ENCODE measurements at regions not wholly inside any gene's neighbourhood (a gene's known extent, or its start where the extent isn't known, plus 50 kb on each side); places are given as distances from the start of the nearest gene placed in this dataset.
"Not testable (repeated sequence)": the region's sequence is repeated elsewhere in the genome, so short reads cannot be mapped to it uniquely, and the experiment has no call there.

DNA sequence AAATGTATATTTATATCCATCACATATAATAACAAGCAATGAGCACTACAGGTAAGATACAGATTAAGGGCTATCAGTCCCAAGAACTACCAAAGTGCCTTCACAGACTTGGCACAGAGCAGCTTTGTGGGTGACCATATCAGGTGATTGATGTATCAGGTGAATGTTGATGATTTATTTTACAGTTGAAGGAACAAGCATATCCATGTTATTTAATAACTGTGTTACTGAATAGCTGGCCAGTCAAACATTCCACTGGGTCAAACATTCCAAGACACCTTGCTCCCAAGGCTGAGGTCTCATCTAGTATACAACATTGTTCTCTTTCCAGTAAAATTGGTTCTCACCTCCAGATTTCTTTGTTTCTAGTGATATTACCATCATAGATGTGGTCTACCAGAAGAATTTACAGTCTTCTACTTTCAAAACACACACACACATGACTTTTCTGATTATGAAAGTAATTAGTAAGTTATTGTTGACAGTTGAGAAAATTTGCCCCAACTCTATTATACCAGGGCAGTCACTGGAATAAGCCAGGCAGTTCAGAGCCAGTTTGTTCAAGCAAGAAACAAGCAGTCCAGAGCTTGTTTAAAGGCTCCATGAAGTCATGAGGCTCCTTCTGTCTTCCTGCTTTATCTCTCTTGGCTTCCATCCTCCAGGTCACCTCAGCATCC is 68.2 kb downstream of the ELAPOR2 start:
- TF ChIP-seq CTCF (IDR thresholded peaks at IDR 0.05) (no peak), EP300 (IDR thresholded peaks at IDR 0.05) (no peak), POLR2A (IDR thresholded peaks at IDR 0.05) (no peak)
- no peaks in the 10 kb centered on the region for H3K27me3 ChIP-seq
- H3K9me3 ChIP-seq = peaks cover 0 to 11% (median 0%) of the 10 kb centered on the region in 4 donors
- H3K4me3 ChIP-seq = no peak overlapping the region
- no peaks in the 10 kb centered on the region for H3K4me1 ChIP-seq
- DNase-seq (ENCODE audit: low spot score in 2 of 2) = no peak
- no peak overlapping the region for H3K27ac ChIP-seq
- no peaks in the 10 kb centered on the region for H3K36me3 ChIP-seq

DNA sequence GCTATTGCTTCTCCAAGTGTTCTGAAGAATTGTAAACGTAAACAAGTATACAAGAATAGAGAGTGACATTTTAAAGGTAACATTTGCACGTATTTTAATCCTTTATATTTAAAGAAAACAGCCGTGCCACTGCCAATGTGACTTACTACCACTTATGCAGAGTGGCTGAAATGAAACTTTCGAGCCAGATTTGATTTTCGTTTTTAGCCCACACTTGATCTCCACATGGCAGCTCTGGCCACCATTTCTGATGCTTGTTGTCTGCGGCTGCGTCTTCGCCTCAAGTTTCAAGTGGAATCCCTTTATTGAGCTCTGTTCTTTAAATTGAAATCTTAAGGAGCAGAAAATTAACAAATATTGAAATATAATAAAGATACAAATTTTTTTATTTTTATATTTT is 70.0 kb downstream of the ELAPOR2 start:
- Histone ChIP-seq H3K4me3 (no peak overlapping the region), H3K27me3 (no peaks in the 10 kb centered on the region), H3K9me3 (peaks cover 0 to 27% (median 0%) of the 10 kb centered on the region in 4 donors), H3K27ac (no peak overlapping the region), H3K4me1 (no peaks in the 10 kb centered on the region), H3K36me3 (no peaks in the 10 kb centered on the region)
- TF ChIP-seq EP300 (IDR thresholded peaks at IDR 0.05) (no peak), POLR2A (IDR thresholded peaks at IDR 0.05) (no peak), CTCF (IDR thresholded peaks at IDR 0.05) (no peak)
- no peak for DNase-seq (ENCODE audit: low spot score in 2 of 2)
- WGBS, 2 donors = 90 to 92% methylated on average over 8 of the region's 8 CpGs

- not testable (repeated sequence) for H3K27ac ChIP-seq; H3K27me3 ChIP-seq; H3K4me3 ChIP-seq; DNase-seq (ENCODE audit: low spot score in 2 of 2); H3K36me3 ChIP-seq; H3K4me1 ChIP-seq
- 91 to 94% methylated on average over 4 of the region's 4 CpGs for WGBS, 2 donors
- H3K9me3 ChIP-seq = peaks cover 0 to 36% (median 0%) of the 10 kb centered on the region in 4 donors
Measured at GRCh38 chr7:86987834-86988233, 71.6 kb downstream of the ELAPOR2 start.

DNA sequence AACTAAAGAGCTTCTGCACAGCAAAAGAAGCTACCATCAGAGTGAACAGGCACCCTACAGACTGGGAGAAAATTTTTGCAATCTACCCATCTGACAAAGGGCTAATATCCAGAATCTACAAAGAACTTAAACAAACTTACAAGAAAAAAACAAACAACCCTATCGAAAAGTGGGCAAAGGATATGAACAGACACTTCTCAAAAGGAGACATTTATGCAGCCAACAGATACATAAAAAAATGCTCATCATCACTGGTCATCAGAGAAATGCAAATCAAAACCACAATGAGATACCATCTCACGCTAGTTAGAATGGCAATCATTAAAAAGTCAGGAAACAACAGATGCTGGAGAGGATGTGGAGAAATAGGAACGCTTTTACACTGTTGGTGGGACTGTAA is 72.1 kb downstream of the ELAPOR2 start:
- H3K9me3 ChIP-seq = peaks cover 0 to 36% (median 0%) of the 10 kb centered on the region in 4 donors
- WGBS, 2 donors = 94 to 95% methylated on average over 3 of the region's 3 CpGs
- H3K4me3 ChIP-seq; DNase-seq (ENCODE audit: low spot score in 2 of 2); H3K4me1 ChIP-seq; H3K27me3 ChIP-seq; H3K36me3 ChIP-seq; H3K27ac ChIP-seq: not testable (repeated sequence)

DNA sequence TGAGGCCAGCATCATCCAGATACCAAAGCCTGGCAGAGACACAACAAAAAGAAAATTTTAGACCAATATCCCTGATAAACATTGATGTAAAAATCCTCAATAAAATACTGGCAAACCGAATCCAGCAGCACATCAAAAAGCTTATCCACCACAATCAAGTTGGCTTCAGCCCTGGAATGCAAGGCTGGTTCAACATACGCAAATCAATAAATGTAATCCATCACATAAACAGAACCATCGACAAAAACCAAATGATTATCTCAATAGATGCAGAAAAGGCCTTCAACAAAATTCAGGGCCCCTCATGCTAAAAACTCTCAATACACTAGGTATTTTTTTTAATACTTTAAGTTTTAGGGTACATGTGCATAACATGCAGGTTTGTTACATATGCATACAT is 74.1 kb downstream of the ELAPOR2 start:
- not testable (repeated sequence) for H3K4me1 ChIP-seq; H3K4me3 ChIP-seq; DNase-seq (ENCODE audit: low spot score in 2 of 2); H3K36me3 ChIP-seq; H3K27me3 ChIP-seq; H3K27ac ChIP-seq
- WGBS, 2 donors = 84 to 89% methylated on average over 3 of the region's 3 CpGs
- H3K9me3 ChIP-seq = peaks cover 0 to 36% (median 0%) of the 10 kb centered on the region in 4 donors

- 84 to 93% methylated on average over 1 of the region's 1 CpG for WGBS, 2 donors
- not testable (repeated sequence) for DNase-seq (ENCODE audit: low spot score in 2 of 2); H3K27ac ChIP-seq; H3K4me1 ChIP-seq; H3K27me3 ChIP-seq; H3K36me3 ChIP-seq; H3K4me3 ChIP-seq
- peaks cover 0 to 36% (median 0%) of the 10 kb centered on the region in 4 donors for H3K9me3 ChIP-seq
Measured at GRCh38 chr7:86983654-86984053, 75.8 kb downstream of the ELAPOR2 start.

- peaks cover 0 to 25% (median 0%) of the 10 kb centered on the region in 4 donors for H3K9me3 ChIP-seq
- not testable (repeated sequence) for DNase-seq (ENCODE audit: low spot score in 2 of 2)
- 95 to 97% methylated on average over 9 of the region's 9 CpGs for WGBS, 2 donors
Measured at GRCh38 chr7:86981937-86982336, 77.5 kb downstream of the ELAPOR2 start.

DNA sequence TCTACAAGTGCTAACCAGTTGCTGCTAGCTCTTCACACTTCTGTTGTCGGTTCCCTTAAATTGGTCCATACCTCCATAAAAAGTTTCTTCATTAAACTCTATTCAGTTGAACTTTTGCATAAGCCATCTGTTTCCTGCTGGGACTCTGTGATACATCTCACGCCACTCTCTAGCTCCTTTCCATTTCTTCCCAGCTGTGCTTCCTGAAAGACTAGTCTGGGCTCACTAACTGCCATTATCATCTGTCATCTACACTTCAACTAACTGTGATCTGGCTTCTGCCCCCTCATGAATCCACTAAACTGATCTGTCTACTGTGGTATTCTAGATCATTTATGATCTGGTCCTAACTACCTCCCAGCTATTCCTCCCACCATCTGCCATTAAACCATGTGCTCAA is 78.3 kb downstream of the ELAPOR2 start:
- H3K9me3 ChIP-seq = peaks cover 0 to 25% (median 0%) of the 10 kb centered on the region in 4 donors
- H3K27me3 ChIP-seq = no peaks in the 10 kb centered on the region
- H3K36me3 ChIP-seq = no peaks in the 10 kb centered on the region
- no peak overlapping the region for H3K4me3 ChIP-seq
- H3K4me1 ChIP-seq = no peaks in the 10 kb centered on the region
- H3K27ac ChIP-seq = no peak overlapping the region
- no peak for TF ChIP-seq CTCF (IDR thresholded peaks at IDR 0.05)
- no peak for TF ChIP-seq POLR2A (IDR thresholded peaks at IDR 0.05)
- no peak for TF ChIP-seq EP300 (IDR thresholded peaks at IDR 0.05)
- WGBS, 2 donors = 68 to 74% methylated on average over 2 of the region's 2 CpGs
- DNase-seq (ENCODE audit: low spot score in 2 of 2) = no peak

More at GRCh38 chr7:86981937-86982336, 77.5 kb downstream of the ELAPOR2 start:
- H3K4me1 ChIP-seq, H3K27me3 ChIP-seq, H3K36me3 ChIP-seq, H3K4me3 ChIP-seq, H3K27ac ChIP-seq: not testable (repeated sequence)
